GM19438 (cell line): ENCODE measurements at regions not wholly inside any gene's neighbourhood (a gene's known extent, or its start where the extent isn't known, plus 50 kb on each side); places are given as distances from the start of the nearest gene placed in this dataset.
"Not testable (repeated sequence)": the region's sequence is repeated elsewhere in the genome, so short reads cannot be mapped to it uniquely, and the experiment has no call there.

Experiments used
- ATAC-seq: cut with Tn5 transposase; IDR thresholded peaks from one replicate; pipeline ENCODE4 v1.9.1; 2021; ENCODE audit warnings: low read depth; ENCODE audit not compliant: unreplicated experiment

DNA sequence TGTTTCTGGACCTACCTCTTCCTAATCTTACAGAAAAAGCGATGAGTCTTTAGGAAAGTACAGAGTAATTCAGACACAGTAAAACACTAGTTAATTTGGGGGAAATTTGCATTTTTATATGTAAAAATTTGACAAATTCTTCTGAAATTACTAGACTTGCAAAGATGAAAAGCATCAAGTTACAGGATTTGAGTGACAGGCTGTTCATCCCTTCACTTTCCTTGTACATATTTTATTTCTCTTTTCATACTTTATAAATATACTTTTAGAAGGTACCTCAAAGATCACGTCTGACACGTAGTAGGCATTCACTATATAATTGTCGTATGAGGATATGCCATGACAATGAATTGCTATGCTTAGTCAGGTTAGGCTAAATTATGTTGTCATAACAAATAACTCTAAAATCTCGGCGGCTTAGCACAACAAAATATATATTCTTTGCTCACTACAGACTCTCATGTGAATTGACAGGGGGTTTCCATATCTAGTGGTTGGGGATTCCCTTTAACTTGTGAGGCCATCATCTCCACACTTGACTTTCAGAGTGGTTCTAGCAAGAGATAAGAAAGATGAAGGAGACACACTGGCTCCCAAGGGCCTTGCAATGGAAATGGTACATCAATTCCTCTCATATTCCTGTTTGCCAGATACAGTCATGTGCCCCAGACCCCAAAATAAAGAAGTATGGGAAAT is 154.1 kb upstream of the TUT7 start:
- ATAC-seq = no peak

DNA sequence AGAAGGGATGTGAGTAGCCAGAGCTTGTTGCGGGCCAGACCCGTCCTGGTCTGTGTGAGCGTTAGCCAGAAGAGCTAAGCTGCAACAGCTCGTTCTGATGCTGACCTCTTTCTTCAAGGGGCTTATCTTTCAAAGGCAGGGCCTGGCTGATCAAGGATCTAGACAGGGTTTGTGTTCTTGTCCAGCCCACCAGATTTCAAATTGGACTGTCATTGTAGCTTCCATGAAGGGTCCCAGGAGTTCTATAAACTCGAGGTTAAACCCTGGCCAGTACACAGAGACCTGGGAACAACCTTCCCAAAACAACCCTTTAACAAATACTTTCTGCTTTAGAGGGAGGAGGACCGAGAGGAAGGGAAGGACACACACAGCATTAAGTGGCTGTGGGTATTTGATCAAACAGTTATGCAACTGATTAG is 153.0 kb upstream of the TUT7 start:
- ATAC-seq = no peak

DNA sequence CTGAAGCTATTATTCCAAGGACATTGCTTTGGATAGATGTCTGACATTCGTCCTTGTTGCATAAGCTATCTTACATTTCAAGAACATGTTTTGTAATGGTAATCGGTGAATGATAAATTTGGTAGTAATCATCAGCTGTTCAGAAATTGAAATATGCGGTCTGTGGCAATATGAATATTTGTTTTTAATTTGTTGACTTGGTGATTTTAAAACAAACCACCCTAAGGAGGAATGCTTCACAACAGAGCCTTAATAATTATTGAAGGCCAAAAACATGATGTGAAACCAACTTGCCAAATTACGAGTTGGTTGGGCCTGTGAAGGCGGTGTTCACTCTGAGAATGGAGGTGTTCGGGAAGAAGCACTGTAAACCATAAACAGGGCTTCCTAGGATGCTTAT is 149.7 kb upstream of the TUT7 start:
- ATAC-seq = no peak

DNA sequence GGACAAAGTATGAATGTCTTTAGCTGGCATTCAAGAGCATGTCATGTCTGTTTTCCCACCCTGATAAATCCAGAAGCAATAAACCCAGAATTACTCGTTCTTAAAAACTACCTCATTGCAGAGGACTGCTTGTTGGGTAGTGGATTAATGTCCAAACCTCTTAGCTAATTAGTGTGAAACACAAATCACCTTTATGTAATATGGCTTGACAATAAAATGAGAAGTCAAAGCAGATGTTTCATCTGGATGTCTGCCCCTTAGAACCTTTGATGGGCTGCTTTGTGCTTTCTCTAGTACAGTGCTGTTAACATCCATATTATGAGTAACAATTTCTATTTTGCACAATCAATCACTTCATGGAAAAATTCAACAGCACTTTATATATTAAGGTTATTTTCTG is 149.1 kb upstream of the TUT7 start:
- no peak for ATAC-seq

DNA sequence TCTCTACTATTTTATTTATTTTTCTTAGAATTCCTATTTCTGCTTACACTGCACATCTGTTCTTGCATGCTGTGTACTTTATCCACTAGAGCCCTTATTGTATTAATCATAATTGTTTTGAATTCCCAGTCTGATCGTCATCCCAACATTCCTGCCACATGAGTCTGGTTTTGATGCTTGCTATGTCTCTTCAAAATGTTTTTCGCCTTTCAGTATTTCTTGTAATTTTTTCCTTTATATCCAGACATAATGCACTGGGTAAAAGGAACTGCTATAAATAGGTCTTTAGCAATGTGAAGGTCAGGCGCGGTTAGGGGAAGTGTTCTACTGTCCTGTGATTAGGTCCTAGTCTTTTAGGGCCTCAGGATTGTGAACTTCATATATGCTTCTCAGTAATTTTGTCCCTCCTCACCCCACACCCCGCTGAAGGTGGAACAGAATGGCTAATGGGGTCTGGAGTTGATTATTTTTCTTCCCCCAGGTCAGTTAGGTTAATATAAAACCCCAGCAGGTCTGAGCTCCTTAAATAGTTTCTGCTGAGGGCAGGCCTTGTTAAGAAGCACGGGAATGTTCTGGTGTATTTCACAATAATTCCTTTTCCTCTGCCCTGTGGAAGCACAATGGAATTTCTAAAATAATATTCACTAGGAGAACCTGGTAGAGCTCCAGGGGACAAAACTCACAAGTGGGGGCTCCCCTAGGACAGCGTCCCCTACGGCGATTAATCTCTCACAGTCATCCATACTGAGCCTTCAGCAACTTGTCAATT is 146.6 kb upstream of the TUT7 start:
- ATAC-seq = no peak

DNA sequence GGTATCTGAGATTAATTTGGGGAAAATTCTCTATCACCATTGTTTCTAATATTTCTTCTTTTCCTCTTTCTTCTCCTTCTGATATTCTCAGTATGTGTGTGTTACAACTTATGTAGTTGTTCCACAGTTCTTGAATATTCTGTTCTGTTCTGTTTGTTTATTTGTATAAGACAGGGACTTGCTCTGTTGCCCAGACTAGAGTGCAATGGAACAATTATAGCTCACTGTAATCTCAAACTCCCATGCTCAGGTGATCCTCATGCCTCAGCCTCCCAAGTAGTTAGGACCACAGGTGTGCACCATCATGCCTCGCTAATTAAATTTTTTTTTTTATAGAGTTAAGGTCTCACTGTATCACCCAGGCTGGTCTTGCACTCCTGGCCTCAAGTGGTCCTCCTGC is 145.8 kb upstream of the TUT7 start:
- no peak for ATAC-seq

DNA sequence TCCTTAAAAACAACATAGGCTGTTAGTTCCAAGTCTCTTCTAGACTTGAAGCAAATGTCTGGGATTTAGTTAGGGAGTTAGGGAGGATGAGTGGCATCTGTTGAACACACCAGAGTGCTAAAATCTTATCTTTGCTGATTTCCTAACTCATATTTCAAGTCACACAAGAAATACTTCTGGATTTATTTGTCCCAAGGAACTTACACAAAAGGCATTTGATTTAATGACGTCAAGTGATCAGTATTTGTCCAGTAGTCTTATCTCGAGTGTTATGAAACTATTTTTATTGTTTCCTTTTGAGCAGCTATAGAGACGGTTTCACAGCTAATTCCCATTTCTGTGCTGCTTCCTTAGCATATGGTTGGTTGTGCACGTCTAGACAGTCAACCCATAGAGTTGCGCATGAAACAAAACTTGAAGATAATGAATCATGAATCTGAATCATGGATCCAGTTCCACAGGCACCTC is 140.5 kb upstream of the TUT7 start:
- ATAC-seq = no peak

DNA sequence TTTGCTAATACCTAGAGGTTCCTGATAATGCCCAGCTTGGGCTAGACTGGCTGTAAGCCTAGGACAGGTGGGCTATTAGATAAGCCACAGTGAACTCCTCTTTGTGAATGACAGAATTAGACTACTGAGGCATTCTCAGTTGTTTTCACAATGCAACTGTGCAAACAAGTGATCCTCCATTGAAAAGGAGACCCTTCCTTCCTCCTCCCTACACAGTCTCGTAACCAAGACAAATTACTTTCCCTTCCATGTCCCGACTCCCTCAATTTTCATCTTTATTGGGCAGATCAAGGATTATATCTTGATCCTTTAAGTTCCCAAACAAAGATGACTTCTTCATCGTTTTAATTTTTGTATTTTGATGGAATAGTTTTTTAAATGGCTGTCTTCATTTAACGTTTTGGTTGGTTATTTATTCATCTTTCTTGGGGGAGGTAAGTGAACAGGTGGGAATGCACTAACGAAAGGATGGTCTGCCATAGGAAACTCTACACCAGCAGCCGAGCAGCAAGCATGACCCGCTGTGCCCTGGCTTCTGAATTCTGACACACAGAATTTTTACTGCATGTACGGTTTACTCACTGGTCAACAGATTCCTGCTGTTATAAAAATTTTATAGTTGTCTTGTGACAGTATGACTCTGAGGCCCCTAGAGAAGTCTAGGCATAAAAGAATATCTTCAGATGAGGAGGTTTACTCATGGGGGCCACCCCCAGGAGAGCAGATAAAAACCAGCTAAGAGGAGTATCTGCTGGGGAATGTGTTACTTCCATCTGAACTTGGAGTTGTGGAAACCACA is 137.5 kb upstream of the TUT7 start:
- ATAC-seq = no peak

DNA sequence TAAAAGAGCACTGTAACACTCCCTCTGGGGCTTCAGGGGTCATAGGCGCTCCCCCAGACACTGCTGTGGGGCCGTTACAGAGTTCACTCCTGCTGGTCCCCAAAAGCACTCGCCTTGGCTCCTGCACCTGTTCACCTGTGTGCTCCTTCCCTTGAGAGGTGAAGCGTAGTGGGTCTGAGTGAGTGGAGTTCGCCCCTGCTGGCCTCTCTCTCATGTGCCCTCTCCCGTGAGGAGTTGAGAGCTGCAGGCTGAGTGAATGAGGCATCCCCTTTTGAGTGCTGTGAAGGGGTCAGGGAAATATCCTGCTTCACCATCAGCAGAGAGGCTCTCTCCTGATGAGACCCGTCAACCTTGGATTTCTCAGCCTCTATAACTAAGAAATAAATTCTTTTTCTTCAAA is 134.6 kb upstream of the TUT7 start:
- ATAC-seq = no peak

DNA sequence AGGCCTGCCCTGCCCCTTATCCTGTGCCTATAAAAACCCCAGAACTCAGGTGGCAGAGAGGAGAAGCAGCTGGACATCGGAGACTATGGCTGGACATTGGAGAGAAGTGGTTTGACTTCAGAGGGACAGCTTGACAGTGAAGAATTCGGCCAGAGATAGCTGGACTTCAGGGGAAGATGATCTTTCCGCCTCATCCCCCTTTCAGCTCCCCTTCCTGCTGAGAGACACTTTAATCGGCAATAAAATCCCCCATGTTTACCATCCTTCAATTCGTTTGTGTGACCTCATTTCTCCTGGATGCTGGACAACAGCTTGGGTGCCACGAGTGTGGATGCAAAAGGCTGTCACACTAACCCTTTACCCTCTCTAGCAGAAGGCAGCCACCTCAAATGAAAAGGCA is 134.1 kb upstream of the TUT7 start:
- ATAC-seq = no peak

DNA sequence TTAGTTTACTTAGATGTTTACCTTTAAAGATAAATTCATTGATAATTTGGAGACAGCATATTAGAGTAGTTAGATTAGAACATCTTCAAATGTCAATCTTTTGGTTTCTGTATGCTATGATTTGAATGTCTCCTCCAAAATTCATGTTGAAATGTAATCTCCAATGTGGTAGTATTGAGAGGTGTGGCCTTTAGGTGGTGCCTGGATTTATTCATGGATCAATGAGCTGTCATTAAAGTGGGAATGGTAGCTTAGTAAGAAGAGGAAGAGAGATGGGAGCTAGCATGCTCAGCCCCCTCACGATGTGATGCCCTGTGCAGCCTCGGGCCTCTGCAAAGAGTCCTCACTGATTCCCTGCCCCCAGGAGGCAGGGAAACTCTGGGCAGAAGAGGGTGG is 133.6 kb upstream of the TUT7 start:
- ATAC-seq = no peak

DNA sequence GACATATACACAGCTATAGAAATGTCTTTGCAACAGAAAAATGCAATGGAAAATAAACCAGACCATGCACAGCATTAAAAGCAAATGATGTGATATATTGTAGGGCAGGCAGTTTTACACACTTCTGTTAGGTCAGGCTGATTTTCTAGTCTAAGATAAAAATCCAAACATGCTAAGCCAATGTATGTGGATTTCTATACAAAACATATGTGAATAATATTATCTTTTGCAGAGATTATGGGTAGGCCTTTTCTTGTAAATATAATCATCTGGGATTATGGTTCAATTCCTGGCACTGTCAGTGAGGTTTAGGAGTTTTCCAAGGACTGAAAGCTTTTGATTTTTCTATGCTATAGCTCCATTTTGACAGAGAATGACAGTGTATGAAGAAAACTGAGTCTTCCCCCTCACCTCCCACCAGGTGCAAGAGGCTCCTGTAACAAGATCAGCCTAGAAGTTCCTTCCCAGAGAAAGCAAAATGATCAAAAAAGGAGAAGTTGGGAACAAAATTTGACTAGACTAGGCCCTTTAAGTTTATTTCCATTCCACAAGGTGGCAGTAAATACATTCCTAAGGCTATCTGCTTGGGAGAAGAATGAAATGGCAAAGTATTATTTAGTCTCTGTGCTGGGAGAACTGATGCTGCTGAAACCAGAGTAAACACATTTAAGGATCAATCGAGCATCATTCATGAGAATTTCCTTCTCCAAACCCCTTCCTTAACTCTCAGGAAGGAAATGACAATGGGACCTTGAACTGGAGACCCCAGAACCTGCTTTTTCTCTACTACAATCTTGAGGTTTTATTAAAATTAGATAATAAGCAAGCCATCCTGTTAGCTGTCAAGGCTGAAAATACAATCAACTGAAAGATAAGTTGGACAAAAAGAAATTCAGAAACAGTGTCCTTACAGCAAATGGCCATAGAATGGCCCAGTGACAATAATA is 133.0 kb upstream of the TUT7 start:
- ATAC-seq = no peak

DNA sequence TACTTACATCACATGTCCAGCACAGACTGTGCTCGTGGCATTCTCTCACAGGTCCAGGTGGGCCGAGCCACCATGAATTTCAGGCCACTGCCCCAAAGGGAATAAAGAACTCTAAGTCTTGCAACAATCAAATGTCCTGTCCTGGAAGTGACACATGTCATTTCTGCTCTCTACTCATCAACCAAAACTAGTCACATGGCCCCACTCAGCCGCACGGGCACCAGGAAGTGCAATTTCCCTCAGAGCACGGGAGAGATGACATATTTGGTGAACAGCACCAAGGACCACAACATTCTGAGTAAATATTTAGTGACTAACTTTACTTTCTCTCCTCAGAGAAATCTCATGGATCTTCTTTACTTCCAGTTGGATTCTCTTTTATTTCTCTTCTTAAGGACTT is 131.1 kb upstream of the TUT7 start:
- ATAC-seq = no peak

DNA sequence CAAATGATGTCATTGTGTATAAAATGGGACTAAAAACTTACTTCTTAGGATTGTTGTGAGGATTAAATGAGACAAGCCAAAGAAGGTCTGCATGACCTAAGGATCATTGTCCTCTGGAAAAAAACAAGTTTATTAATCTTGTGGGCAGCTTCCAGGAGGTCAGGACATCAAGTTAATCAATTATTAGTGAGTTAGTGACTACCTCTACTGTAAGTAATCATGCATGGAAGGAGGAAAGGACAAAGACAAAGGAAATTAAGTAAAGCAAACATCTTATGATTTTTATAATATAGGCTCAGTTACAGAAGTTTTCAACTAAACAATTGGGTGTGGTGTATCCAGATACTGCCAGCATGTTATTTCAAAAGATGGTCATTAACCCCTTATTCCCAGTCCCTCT is 129.3 kb upstream of the TUT7 start:
- ATAC-seq = no peak

DNA sequence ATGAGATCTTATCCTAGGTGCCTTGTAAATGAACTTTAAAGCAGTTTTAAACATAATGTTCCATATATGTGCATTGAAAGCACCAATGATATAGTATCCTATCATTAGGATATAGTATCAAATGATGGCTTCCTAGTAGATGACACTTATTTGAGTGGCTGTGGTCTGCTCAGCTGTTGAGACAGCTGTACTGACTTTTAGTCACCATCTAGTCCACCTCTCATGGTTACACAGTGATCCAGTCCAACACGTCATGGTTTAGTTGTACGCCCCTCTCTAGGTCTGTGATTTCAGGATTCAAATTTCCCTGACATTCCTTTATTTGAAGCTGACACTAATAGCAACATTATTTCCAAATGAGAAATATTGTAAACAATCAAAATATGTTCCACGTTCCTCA is 127.3 kb upstream of the TUT7 start:
- no peak for ATAC-seq

DNA sequence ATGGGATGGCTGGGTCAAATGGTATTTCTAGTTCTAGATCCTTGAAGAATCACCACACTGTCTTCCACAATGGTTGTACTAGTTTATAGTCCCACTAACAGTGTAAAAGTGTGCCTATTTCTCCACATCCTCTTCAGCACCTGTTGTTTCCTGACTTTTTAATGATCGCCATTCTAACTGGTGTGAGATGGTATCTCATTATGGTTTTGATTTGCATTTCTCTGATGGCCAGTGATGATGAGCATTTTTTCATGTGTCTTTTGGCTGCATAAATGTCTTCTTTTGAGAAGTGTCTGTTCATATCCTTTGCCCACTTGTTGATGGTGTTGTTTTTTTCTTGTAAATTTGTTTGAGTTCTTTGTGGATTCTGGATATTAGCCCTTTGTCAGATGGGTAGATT is 121.0 kb upstream of the TUT7 start:
- ATAC-seq = not testable (repeated sequence)

DNA sequence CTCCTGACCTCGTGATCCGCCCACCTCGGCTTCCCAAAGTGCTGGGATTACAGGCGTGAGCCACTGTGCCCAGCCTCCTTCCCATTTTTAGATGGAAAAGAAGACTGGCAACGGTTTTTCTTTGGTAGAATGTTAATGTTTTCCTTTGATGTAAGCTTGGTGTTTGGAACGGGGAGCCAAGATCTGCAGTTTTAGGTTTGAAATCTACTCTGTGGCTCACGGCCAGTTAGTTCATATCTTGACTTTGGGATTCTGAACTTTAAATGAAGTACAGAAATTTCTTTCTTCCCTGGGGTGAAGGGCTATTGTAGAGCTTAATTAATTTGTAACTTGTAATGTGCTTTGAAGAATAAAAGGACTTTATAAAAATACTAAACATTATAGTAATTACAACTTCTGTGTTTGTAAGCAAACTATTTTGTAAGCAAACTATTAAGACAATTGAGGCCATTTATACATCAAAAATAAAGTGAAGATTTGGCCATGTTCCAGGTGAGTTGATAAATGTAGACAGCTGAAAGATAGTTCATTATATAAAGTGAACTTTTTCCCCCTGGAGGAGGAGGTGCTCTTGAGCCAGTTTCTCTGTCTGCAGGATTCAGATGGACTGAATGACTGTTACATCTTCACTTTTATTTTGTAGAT is 117.1 kb upstream of the TUT7 start:
- no peak for ATAC-seq

DNA sequence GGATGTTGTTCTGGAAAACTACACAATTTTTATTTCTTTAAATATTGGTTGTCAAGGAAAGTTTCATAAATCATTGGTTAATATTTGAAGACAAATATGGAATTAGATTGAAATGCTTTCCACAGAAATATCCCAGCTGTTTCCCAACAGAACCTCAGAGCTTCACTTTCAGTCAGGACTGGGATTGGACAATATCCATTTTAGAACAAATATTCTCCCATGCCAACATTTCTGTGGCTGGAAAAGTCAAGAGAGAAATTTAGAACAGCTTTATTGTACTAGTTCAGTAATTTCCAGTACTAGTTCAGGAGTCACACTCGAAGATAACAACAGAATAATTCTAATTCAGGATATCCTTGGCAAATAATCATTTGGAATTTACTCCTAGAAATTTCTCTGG is 116.1 kb upstream of the TUT7 start:
- no peak for ATAC-seq

DNA sequence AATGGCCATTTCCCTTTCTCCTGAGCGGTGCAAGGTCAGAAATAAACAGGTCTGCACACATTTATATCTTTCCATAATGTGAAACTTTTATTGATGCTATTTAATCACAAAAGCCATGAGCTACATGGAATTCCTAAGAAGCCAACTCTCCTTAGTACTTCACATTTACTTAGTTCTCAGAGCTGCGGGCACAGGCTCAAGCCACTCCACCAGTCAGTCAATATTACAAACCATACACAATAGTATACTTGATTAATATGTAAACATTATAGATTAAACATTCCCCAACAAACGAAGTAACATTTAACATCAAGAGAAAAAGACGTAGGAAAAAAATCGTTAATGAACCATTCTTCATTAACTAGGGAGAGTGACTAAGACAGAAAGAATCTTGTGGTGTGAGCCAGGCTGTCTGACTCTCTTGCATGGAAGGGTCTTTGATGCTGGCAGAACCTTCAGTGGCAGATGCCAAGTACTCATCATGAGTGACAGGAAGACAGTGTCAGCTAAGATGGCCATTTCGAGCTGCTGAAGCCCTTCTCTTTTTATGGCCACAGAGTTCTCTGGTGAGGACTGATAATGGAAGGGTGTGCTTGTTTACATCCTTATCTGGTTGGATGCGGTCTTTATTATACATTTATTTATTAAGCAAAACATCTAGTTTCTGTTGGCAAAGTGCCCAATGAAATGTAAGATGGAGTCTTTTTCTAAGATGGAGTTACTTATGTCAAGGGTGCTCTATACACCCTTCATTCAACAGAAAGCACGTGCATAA is 115.5 kb upstream of the TUT7 start:
- no peak for ATAC-seq
